NT2/D1 (cell line): ENCODE measurements at regions not wholly inside any gene's neighbourhood (a gene's known extent, or its start where the extent isn't known, plus 50 kb on each side); places are given as distances from the start of the nearest gene placed in this dataset.

ENCODE experiments used
- DNase-seq: peaks from one replicate; pipeline ENCODE4 v3.0.0-alpha.2; 2011; ENCODE audit warnings: low read depth, low spot score
- H3K27me3 ChIP-seq: 2 replicates; pipeline ENCODE4 v1.6.0; 2011; ENCODE audit warnings: mild to moderate bottlenecking; ENCODE audit not compliant: insufficient read length, insufficient read depth
- H3K36me3 ChIP-seq: 2 replicates; pipeline ENCODE4 v1.6.1; 2011; ENCODE audit warnings: mild to moderate bottlenecking, low read length, mixed read lengths; ENCODE audit not compliant: insufficient read depth, insufficient read length
- H3K4me1 ChIP-seq: 2 replicates; pipeline ENCODE4 v1.5.1; 2011; ENCODE audit not compliant: insufficient read depth, insufficient read length
- H3K4me3 ChIP-seq: 2 replicates; pipeline ENCODE4 v1.5.1; 2011; ENCODE audit warnings: low read depth; ENCODE audit not compliant: insufficient read length
- H3K9ac ChIP-seq: 2 replicates; pipeline ENCODE4 v1.6.0; 2011; ENCODE audit warnings: low read depth; ENCODE audit not compliant: insufficient read length
- H3K9me3 ChIP-seq: 2 replicates; pipeline ENCODE4 v1.5.1; 2011; ENCODE audit warnings: mild to moderate bottlenecking, low read length; ENCODE audit not compliant: insufficient read depth
- SUZ12 ChIP-seq: IDR thresholded peaks from 2 replicates; pipeline ENCODE4 v1.6.1; 2011; ENCODE audit not compliant: insufficient read length, insufficient read depth; ENCODE audit errors: extremely low read depth
- YY1 ChIP-seq: IDR thresholded peaks from 2 replicates; pipeline ENCODE4 v1.6.1; 2011; ENCODE audit not compliant: insufficient read length, insufficient read depth
- ZNF274 ChIP-seq: IDR thresholded peaks from 2 replicates; pipeline ENCODE4 v1.6.1; 2011; ENCODE audit warnings: mild to moderate bottlenecking, low read depth, low read length

GRCh38 chr11:27907530-27907929 is 200.4 kb downstream of the KIF18A start:
- Histone ChIP-seq H3K4me1 (no peaks in the 10 kb centered on the region), H3K4me3 (no peak overlapping the region), H3K27me3 (no peaks in the 10 kb centered on the region), H3K9ac (no peak overlapping the region), H3K36me3 (no peaks in the 10 kb centered on the region), H3K9me3 (no peaks in the 10 kb centered on the region)
- no peak for DNase-seq
- TF ChIP-seq SUZ12: no peak
- TF ChIP-seq ZNF274: no peak
- no peak for TF ChIP-seq YY1

- H3K9ac ChIP-seq: no peak overlapping the region
- H3K36me3 ChIP-seq: no peaks in the 10 kb centered on the region
- TF ChIP-seq SUZ12 (no peak), ZNF274 (no peak), YY1 (no peak)
- no peaks in the 10 kb centered on the region for H3K9me3 ChIP-seq
- H3K4me1 ChIP-seq: no peaks in the 10 kb centered on the region
- H3K27me3 ChIP-seq: no peaks in the 10 kb centered on the region
- H3K4me3 ChIP-seq: no peak overlapping the region
- DNase-seq: no peak
These were observed 200.9 kb downstream of the KIF18A start for GRCh38 chr11:27907091-27907490.

GRCh38 chr11:27904358-27905055 is 203.4 kb downstream of the KIF18A start:
- Histone ChIP-seq H3K4me1 (no peaks in the 10 kb centered on the region), H3K36me3 (no peaks in the 10 kb centered on the region), H3K4me3 (no peak overlapping the region), H3K27me3 (no peaks in the 10 kb centered on the region), H3K9ac (no peak overlapping the region), H3K9me3 (no peaks in the 10 kb centered on the region)
- DNase-seq: no peak
- TF ChIP-seq SUZ12: no peak
- no peak for TF ChIP-seq YY1
- TF ChIP-seq ZNF274: no peak

GRCh38 chr11:27902981-27903624 is 202.8 kb upstream of the BDNF start:
- H3K9ac ChIP-seq: no peak overlapping the region
- no peak for DNase-seq
- TF ChIP-seq ZNF274: no peak
- no peak for TF ChIP-seq YY1
- no peak for TF ChIP-seq SUZ12

GRCh38 chr11:27898166-27898565 is 197.9 kb upstream of the BDNF start:
- no peaks in the 10 kb centered on the region for H3K4me1 ChIP-seq
- no peak for DNase-seq
- H3K9me3 ChIP-seq: no peaks in the 10 kb centered on the region
- no peaks in the 10 kb centered on the region for H3K27me3 ChIP-seq
- TF ChIP-seq ZNF274 (no peak), SUZ12 (no peak), YY1 (no peak)
- H3K36me3 ChIP-seq: no peaks in the 10 kb centered on the region
- H3K9ac ChIP-seq: no peak overlapping the region
- H3K4me3 ChIP-seq: no peak overlapping the region

More at GRCh38 chr11:27902981-27903624, 202.8 kb upstream of the BDNF start:
- Histone ChIP-seq H3K9me3 (no peaks in the 10 kb centered on the region), H3K4me3 (no peak overlapping the region), H3K36me3 (no peaks in the 10 kb centered on the region), H3K27me3 (no peaks in the 10 kb centered on the region), H3K4me1 (no peaks in the 10 kb centered on the region)

GRCh38 chr11:27896096-27896495 is 195.8 kb upstream of the BDNF start:
- no peak for DNase-seq
- no peaks in the 10 kb centered on the region for H3K36me3 ChIP-seq
- no peaks in the 10 kb centered on the region for H3K9me3 ChIP-seq
- H3K9ac ChIP-seq: no peak overlapping the region
- no peaks in the 10 kb centered on the region for H3K27me3 ChIP-seq
- no peak for TF ChIP-seq SUZ12
- no peak for TF ChIP-seq ZNF274
- no peak for TF ChIP-seq YY1
- H3K4me3 ChIP-seq: no peak overlapping the region
- H3K4me1 ChIP-seq: no peaks in the 10 kb centered on the region

GRCh38 chr11:27894552-27894951 is 194.3 kb upstream of the BDNF start:
- Histone ChIP-seq H3K9ac (no peak overlapping the region), H3K4me3 (no peak overlapping the region), H3K27me3 (no peaks in the 10 kb centered on the region), H3K36me3 (no peaks in the 10 kb centered on the region), H3K9me3 (no peaks in the 10 kb centered on the region), H3K4me1 (no peaks in the 10 kb centered on the region)
- no peak for TF ChIP-seq SUZ12
- no peak for TF ChIP-seq YY1
- TF ChIP-seq ZNF274: no peak
- DNase-seq: no peak

- TF ChIP-seq ZNF274 (no peak), SUZ12 (no peak), YY1 (no peak)
- H3K4me3 ChIP-seq: no peak overlapping the region
- no peaks in the 10 kb centered on the region for H3K4me1 ChIP-seq
- DNase-seq: no peak
- no peaks in the 10 kb centered on the region for H3K36me3 ChIP-seq
- no peaks in the 10 kb centered on the region for H3K9me3 ChIP-seq
- H3K27me3 ChIP-seq: no peaks in the 10 kb centered on the region
- no peak overlapping the region for H3K9ac ChIP-seq
These were observed 186.6 kb upstream of the BDNF start for GRCh38 chr11:27886857-27887256.
